ENCODE measurements at regions not wholly inside any gene's neighbourhood (a gene's known extent, or its start where the extent isn't known, plus 50 kb on each side); places are given as distances from the start of the nearest gene placed in this dataset.

GRCh38 chr1:30446508-30446907, 276.9 kb downstream of the MATN1 start:
- intact Hi-C loops (cut with DNase I), result no loop called here
- 53 to 60% methylated on average over 9 of the region's 9 CpGs for WGBS, 2 donors

GRCh38 chr1:30446095-30446494, 277.3 kb downstream of the MATN1 start:
- Histone ChIP-seq H3K27ac (no peak overlapping the region), H3K4me3 (no peak overlapping the region), H3K36me3 (no peaks in the 10 kb centered on the region), H3K4me1 (no peaks in the 10 kb centered on the region), H3K27me3 (no peaks in the 10 kb centered on the region), H3K9me3 (peaks cover 0 to 12% (median 0%) of the 10 kb centered on the region in 11 donors)
- WGBS, 2 donors, result 58 to 69% methylated on average over 11 of the region's 11 CpGs
- no peak for TF ChIP-seq CTCF (IDR thresholded peaks at IDR 0.05)
- no peak for ATAC-seq
- intact Hi-C loops (cut with DNase I), result no loop called here
- DNase-seq, result no peak

More at GRCh38 chr1:30446508-30446907, 276.9 kb downstream of the MATN1 start:
- H3K4me3 ChIP-seq, result no peak overlapping the region
- H3K27me3 ChIP-seq, result no peaks in the 10 kb centered on the region
- no peak for TF ChIP-seq CTCF (IDR thresholded peaks at IDR 0.05)
- H3K4me1 ChIP-seq, result no peaks in the 10 kb centered on the region
- no peak overlapping the region for H3K27ac ChIP-seq
- peaks cover 0 to 12% (median 0%) of the 10 kb centered on the region in 11 donors for H3K9me3 ChIP-seq
- ATAC-seq (no peak), DNase-seq (no peak)
- H3K36me3 ChIP-seq, result no peaks in the 10 kb centered on the region

- no peaks in the 10 kb centered on the region for H3K27me3 ChIP-seq
- ATAC-seq, result no peak
- no peak overlapping the region for H3K27ac ChIP-seq
- WGBS, 2 donors, result 65 to 67% methylated on average over 10 of the region's 10 CpGs
- H3K4me3 ChIP-seq, result no peak overlapping the region
- TF ChIP-seq CTCF (IDR thresholded peaks at IDR 0.05), result no peak
- intact Hi-C loops (cut with DNase I), result no loop called here
- H3K36me3 ChIP-seq, result no peaks in the 10 kb centered on the region
- DNase-seq, result no peak
- peaks cover 0 to 12% (median 0%) of the 10 kb centered on the region in 11 donors for H3K9me3 ChIP-seq
- H3K4me1 ChIP-seq, result no peaks in the 10 kb centered on the region
Observed at GRCh38 chr1:30445449-30445848, 277.9 kb downstream of the MATN1 start.

- no peaks in the 10 kb centered on the region for H3K4me1 ChIP-seq
- H3K36me3 ChIP-seq, result no peaks in the 10 kb centered on the region
- no peak for TF ChIP-seq CTCF (IDR thresholded peaks at IDR 0.05)
- peak in 3 of 8 donors; percentile 38 to 72 (median 57) for ATAC-seq
- no peak for DNase-seq
- intact Hi-C loops (cut with DNase I), result no loop called here
- H3K9me3 ChIP-seq, result peaks cover 0 to 12% (median 0%) of the 10 kb centered on the region in 11 donors
- WGBS, 2 donors, result 26 to 32% methylated on average over 2 of the region's 2 CpGs
- no peaks in the 10 kb centered on the region for H3K27me3 ChIP-seq
- no peak overlapping the region for H3K27ac ChIP-seq
- no peak overlapping the region for H3K4me3 ChIP-seq
Observed at GRCh38 chr1:30444850-30445249, 278.5 kb downstream of the MATN1 start.

Data from heart right ventricle (tissue), 16 donors.